AG04450 (cell line): ENCODE measurements at regions not wholly inside any gene's neighbourhood (a gene's known extent, or its start where the extent isn't known, plus 50 kb on each side); places are given as distances from the start of the nearest gene placed in this dataset.

ENCODE experiments used
- CTCF ChIA-PET: fragments of 300-600, 350-600 bp; formaldehyde crosslinking; extraction: SDS; loops from one replicate; lab custom pipeline; 2022; ENCODE audit warnings: antibody characterized with exemption, inconsistent platforms; lab: Charles Lee
- POLR2A ChIA-PET: fragments of 350-600 bp; formaldehyde crosslinking; extraction: SDS; loops from one replicate; lab custom pipeline; 2021; ENCODE audit warnings: antibody characterized with exemption, inconsistent platforms; lab: Yijun Ruan, JAX
- DNase-seq: peaks from one replicate; pipeline ENCODE4 v3.0.0-alpha.2; 2011; ENCODE audit warnings: low read depth, low spot score
- H3K27ac ChIP-seq: one replicate; pipeline ENCODE4 v1.5.1; 2012; ENCODE audit warnings: low read depth, low read length, control low read depth
- H3K27me3 ChIP-seq: one replicate; pipeline ENCODE4 v1.6.0; 2012; ENCODE audit warnings: low read length; ENCODE audit not compliant: control insufficient read depth, insufficient read depth
- H3K4me3 ChIP-seq: 2 replicates; pipeline ENCODE4 v1.5.1; 2011; ENCODE audit warnings: mild to moderate bottlenecking, low read depth, low read length, control low read depth
- H3K9me3 ChIP-seq: 2 replicates; pipeline ENCODE4 v1.5.1; 2012; ENCODE audit warnings: low read length; ENCODE audit not compliant: control insufficient read depth, insufficient read depth
- TF ChIP-seq, protein P1 (sequence below): IDR thresholded peaks from 2 replicates; pipeline ENCODE4 v1.5.1; 2011; ENCODE audit warnings: low read depth, low read length, control low read depth, inconsistent platforms

DNA sequence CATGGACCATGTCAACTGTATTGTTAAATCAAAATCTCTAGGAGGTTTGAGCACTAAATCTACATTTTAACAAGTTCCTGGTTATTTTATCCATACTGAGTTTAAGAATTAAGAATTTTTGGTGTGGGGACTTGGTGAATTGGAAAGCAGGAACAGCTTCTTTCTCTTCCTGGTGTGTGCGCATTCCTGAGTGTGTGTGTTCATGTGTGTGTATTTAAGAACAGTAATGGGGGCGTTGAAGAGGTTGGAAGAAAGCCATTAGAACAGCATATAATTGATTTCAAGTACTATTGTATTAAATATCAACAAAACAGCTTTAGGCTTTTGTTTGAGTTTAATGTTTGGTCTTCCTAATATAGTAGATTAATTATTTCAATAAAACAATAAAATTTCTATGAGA lies 801.3 kb upstream of the ID2 start:
- Histone ChIP-seq H3K4me3 (no peak overlapping the region), H3K9me3 (no peaks in the 10 kb centered on the region), H3K27ac (no peak overlapping the region), H3K27me3 (no peaks in the 10 kb centered on the region)
- TF ChIP-seq, protein P1, sequence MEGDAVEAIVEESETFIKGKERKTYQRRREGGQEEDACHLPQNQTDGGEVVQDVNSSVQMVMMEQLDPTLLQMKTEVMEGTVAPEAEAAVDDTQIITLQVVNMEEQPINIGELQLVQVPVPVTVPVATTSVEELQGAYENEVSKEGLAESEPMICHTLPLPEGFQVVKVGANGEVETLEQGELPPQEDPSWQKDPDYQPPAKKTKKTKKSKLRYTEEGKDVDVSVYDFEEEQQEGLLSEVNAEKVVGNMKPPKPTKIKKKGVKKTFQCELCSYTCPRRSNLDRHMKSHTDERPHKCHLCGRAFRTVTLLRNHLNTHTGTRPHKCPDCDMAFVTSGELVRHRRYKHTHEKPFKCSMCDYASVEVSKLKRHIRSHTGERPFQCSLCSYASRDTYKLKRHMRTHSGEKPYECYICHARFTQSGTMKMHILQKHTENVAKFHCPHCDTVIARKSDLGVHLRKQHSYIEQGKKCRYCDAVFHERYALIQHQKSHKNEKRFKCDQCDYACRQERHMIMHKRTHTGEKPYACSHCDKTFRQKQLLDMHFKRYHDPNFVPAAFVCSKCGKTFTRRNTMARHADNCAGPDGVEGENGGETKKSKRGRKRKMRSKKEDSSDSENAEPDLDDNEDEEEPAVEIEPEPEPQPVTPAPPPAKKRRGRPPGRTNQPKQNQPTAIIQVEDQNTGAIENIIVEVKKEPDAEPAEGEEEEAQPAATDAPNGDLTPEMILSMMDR = no peak
- DNase-seq = no peak
- CTCF ChIA-PET = no interaction called here
- POLR2A ChIA-PET = no interaction called here

DNA sequence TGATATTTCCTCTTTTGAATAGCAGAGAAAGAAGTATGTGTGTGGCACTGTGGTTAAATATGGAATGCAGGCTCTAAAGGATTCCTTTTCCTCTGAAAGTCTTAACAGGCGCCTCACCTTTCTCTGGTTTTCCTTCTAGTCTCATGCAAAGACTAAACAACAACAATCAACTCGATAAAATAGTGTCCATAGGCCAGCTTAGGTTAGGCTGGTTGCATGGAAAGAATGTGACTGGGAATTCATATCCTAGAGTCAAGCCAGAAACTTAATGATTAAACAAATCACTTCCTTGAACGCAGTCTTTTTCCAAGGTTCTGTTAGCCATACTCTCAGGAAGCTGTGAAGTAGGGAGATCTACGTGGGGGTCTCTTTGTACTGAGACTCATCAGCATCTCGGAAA lies 800.8 kb upstream of the ID2 start:
- ChIA-PET POLR2A (no interaction called here), CTCF (no interaction called here)
- no peaks in the 10 kb centered on the region for H3K9me3 ChIP-seq
- DNase-seq = no peak
- no peaks in the 10 kb centered on the region for H3K27me3 ChIP-seq
- H3K27ac ChIP-seq = no peak overlapping the region
- no peak overlapping the region for H3K4me3 ChIP-seq
- TF ChIP-seq, protein P1 = no peak

DNA sequence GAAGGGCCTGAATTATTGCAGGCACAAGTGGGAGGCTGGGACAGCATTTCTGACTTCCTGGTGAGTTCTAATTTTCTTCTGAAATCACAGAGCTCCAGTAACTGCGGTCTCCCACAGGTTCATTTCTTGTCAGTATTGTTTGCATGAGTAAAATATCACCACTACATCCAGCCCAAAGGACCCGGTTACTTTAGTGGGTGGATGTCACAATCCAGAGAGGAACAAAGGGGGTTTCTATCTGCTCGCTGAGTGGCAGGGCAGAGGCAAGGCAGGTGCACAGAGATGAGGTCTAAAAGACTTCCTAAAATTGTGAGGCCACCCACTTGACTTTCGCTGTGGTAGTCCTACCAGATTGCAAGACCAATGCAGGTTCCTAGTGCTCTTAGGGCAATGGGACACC lies 800.4 kb upstream of the ID2 start:
- H3K9me3 ChIP-seq = no peaks in the 10 kb centered on the region
- TF ChIP-seq, protein P1 = no peak
- ChIA-PET POLR2A (no interaction called here), CTCF (no interaction called here)
- H3K27ac ChIP-seq = no peak overlapping the region
- no peak for DNase-seq
- no peak overlapping the region for H3K4me3 ChIP-seq
- H3K27me3 ChIP-seq = no peaks in the 10 kb centered on the region

DNA sequence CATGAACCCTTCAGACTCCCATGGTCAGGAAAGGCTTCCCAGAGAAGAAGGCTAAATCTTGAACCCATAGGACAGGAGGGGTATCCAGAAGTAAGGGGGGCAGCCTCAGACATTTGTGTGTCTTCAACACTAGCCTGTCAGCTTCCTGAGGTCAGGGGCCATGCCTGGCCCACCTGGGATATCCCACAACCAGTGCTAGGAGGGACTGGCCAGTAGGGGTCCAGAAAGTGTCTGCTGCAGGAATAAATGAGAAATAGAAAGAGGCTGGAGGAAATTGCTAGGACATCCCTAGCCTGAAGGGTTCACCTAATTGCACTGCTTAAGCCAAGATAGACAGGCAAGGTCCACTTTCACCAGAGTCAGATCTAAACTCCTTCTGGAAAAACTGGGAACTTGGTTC lies 799.6 kb upstream of the ID2 start:
- no peaks in the 10 kb centered on the region for H3K9me3 ChIP-seq
- TF ChIP-seq, protein P1 = no peak
- H3K27ac ChIP-seq = no peak overlapping the region
- ChIA-PET CTCF (no interaction called here), POLR2A (no interaction called here)
- H3K27me3 ChIP-seq = no peaks in the 10 kb centered on the region
- no peak overlapping the region for H3K4me3 ChIP-seq
- DNase-seq = no peak

DNA sequence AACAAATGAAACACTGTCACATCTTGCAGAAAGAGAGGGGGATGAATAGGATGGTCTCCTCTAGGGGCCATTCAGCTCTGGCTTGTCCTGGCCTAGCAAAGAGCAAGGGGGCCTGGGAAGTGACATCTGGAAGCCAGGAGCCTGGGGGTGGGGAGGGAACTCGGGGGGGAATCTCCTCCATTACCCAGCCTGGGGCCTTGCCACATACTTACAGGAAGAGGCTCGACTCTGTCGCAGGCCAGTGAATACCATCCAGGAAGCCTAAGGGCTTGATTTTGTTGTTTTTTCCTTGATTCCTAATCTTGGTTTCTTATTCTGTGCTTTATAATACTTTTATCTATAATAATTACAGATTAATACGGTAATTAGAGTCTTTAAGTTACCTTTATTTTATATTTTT lies 797.5 kb upstream of the ID2 start:
- Histone ChIP-seq H3K4me3 (no peak overlapping the region), H3K27me3 (no peaks in the 10 kb centered on the region), H3K9me3 (no peaks in the 10 kb centered on the region), H3K27ac (no peak overlapping the region)
- no peak for DNase-seq
- POLR2A ChIA-PET = no interaction called here
- CTCF ChIA-PET = no interaction called here
- TF ChIP-seq, protein P1 = no peak
